Right renal cortex interstitium (tissue), 3 donors: ENCODE measurements at regions not wholly inside any gene's neighbourhood (a gene's known extent, or its start where the extent isn't known, plus 50 kb on each side); places are given as distances from the start of the nearest gene placed in this dataset.
"Not testable (repeated sequence)": the region's sequence is repeated elsewhere in the genome, so short reads cannot be mapped to it uniquely, and the experiment has no call there.

Source experiments
- DNase-seq, 3 donors: peaks; one replicate each; pipeline ENCODE4 v3.0.0-alpha.2; 2013; ENCODE audit warnings: low read depth in 3 of 3, low spot score in 2 of 3

DNA sequence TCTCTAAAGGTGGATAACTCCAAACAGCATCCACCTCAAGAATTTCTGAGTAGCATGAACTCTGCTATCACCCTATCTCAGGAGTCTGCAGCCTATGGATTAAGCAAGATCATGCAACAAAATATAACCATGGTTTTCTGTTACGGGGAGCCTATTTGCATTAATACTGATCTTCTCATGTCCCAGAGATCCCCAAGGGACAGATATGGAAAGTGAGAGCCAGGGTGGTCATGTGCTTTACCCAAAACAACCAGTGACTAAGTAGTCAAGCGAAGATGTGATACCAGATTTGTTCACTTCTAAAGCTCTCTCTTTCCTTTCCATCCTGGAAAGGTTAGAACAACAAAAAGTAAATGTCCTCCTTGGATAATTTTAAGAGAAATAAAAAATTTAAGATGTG, 125.1 kb downstream of the PRRX1 start:
- no peak for DNase-seq

DNA sequence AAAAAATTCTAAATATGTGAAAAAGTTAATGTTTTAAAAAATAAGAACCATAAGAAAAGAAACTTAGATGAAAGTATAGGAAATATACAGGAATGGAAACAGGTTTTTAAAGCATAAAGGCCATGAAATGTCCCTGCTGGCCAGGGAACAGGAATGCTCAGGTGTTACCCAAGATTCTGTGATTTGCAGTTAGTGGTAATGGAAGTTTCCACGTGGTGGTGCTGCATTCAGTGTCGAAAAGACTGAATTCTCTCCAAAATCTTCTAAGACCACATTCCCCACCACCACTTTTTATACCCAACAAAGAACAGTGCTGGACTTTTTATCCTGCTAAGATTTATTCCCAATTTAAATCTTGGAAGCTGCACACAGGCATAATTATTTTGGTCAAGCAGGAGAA, 126.2 kb downstream of the PRRX1 start:
- no peak for DNase-seq

DNA sequence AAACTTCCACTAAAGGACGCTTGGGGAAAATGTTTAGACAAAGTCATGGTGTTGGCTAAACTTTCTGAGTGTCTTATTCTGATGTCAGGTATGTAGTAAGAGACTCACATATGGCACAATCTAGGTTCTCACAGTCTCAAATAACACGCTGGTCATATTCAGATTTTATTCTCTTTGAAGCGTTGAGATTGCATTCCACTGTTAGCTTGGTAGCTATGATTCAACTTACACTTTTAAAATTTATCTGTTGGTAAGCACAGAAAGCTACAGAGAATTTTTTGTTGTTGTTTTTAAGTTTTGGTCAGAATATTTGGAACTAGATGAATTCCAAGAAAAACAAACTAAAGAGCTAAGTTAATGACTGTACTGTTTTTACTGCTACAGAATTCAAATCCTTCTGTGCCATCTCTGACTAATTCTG, 126.7 kb downstream of the PRRX1 start:
- DNase-seq = no peak

DNA sequence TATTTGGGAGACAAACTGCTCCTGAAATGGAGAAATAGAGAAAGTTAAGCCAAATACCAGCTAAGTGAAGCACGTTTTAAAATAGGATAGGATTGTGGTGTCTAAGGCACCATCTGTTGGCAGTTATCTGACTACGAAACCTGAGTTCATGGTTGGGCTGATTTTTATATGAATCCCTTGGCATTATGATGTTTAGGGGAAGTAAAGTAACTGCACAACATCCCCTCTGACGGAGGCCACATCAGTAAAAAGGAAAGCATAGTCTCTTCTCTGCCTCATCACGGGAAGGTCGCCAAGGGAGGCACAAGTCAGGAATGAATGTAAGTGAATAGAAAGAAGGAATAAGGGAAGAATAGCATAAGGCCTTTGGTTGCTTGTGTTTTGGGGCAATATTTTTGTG, 128.0 kb downstream of the PRRX1 start:
- no peak for DNase-seq

DNA sequence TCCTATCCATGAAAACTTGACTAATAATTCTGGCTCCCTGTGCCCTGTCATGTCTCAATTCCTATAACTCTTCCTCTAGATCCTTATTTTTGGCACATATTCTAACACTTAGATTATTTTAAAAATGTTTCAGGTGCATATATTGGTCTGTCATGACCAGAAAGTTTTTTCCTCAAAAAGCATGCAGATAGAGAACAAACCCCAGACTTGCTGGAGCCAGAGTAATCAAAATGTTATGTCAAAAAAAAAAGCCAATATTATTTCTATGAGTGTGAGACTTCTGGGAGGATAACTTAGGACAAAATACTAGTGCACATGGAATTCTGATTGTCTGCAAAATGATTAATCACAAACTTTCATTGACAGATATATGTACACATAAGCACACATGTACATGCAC, 135.1 kb upstream of the MROH9 start:
- DNase-seq = no peak

DNA sequence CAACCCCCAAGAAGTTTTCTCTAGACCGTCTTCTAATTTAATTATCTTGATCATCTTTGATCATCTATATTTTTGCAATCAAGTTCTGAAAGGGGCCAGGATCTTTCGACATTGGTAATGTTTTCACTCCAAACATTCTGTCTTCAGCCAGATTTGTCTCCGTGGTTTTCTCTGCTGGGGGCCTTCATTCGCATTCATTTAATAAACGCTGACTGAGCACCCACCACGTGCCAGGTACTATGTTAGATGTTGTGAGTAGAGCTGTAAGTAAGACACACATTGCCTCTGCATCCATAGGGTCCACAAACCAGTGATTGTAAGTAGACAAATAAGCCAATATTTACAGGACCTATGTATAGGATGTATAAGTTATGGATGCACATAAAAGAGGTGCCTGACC, 134.5 kb upstream of the MROH9 start:
- DNase-seq = no peak

DNA sequence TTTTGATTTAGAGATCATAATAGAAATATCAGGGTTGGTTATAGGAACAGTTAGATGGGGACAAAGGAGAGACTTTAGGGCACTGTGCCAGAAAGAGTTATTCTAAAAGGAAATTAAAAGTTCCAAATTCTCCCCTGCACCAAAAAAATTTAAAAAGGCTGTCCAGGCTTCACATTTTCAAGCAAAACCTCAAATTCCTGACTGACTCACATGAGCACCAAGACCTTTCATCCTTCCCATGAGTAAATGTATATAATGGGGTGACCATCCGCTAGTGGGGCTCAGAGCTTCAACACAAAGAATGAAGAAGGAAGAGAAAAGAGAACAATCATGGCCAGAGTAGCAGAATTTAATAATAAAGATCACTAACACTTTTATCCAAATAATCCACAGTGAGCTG, 131.6 kb upstream of the MROH9 start:
- DNase-seq = no peak

DNA sequence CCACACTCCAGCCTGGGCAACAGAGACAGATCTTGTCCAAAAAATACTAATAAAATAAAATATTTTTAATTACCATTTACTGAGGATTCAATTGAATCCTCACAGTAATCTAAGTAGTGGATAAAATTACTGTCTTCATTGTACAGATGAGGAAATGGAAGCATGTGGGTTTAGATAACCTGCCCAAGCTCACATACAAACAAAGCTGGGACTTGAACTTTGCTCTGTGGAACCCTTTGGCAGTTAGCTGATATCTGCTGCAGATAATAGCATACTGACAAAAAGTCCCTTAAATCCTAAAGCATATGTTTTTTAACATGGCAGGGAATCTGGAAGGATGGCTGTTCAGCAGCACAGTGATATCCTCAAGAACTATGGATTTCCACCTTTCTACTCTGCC, 130.9 kb upstream of the MROH9 start:
- no peak for DNase-seq

DNA sequence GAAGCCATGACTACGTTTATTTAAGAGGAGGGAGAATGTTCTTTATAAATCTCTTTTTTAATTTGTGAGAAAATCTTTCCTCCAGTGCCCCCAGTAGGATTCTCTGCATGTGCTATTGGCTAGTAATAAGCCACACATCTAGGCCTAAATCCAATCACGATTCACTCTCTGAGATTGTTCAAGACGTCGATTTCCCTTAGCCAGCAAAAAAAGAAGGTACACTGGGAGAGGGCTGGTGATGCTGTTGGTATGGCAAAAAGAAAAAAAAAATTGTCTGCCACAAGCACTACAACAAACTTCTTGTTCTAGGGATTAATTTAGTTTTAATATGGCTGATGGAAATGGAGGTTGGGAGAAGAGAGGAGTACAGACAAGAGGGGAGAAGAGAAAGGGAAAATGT, 130.5 kb upstream of the MROH9 start:
- no peak for DNase-seq

DNA sequence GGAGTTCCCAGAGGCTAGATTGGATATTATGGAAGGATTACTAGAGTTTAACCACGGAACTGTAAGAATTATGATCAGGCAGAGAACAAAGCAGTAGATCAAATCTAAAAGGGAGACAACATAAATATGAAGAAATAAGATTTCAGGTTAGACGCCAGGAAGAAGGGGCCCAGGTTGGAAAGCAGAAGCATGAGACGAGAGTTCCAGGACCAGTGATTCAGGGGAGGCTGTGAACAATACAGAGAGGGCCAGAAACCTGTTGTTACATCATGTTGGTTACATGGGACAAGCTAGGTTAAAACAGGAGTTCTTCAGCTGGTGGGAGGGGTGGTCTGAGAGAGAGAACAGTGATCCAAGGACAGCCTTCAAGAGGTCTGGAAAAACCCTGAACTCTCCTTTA, 128.4 kb upstream of the MROH9 start:
- no peak for DNase-seq

DNA sequence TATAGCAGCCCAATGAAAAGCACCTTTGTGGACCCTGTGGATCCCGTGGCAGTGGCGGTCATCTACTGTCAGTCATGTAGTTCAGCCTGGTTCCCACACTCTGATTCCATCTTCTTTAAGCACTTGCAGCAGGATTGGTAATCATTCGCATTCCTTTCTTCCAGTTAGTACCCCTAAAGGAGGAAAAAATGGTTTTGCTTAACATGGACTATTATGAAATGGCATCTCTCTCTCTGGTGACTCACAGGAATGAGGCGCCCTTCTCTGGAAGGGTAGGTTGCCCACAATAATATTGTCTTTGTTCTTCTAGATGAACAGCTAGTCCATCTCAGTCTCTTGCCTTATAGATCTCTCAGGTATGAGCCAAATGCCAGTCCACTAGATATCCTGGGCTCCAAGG, 127.9 kb upstream of the MROH9 start:
- no peak for DNase-seq

DNA sequence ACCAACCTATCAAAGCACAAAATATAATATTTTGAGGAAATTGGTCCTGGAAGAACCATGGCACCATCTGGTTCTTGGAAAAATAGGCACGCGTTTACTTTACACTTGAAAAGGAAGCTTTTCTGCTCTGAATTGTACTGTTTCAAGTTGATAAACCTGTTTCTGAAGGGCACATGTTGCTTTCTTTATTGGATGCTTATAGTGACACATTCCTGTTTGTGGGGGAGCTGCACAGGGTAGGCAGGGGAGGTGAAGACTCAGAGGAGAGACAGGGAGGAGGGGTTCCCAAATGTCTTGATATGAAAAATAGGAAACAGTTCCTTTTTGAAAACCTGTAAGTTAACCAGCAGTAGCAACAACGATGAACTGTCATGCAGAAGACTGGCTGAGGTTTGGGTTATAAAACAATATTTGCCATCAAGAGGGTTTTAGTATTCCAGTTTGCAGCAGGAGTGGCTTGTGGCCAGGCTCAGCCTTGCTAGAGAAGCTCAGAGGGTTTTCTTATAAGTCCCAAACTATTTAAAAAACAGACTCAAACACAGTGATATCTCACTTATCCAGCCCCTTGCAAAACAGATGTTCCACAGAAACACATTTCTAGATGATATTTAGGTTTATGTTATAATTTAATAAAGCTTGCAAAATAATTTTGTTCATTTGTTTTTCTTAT, 127.0 kb upstream of the MROH9 start:
- DNase-seq = no peak

DNA sequence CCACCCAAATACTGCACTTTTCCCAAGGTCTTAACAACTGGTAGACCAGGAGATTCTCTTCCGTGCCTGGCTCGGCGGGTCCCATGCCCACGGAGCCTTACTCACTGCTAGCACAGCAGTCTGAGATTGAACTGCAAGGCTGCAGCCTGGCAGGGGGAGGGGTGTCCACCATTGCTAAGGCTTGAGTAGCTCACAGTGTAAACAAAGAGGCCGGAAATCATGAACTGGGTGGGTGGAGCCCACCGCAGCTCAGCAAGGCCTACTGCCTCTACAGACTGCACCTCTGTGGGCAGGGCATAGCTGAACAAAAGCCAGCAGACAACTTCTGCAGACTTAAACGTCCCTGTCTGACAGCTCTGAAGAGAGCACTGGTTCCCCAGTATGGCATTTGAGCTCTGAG, 124.3 kb upstream of the MROH9 start:
- not testable (repeated sequence) for DNase-seq

DNA sequence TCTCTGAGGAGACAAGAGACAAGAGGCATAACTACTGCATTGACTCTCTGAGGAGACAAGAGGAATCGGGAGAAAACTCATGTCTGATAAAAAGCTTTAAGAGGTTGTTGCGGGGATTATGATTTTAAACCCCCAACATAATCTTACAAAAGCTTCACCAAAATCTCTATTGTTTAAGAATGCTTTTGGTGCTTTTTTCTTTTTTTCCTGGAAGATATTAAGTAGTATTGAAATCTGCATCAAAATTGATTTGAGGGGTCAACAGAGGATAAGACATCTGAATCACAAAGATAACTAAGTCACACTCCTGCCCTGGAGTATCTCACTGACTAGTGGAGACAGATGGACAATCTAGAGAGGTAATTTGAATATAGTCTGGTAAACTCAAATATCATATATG, 115.6 kb upstream of the MROH9 start:
- no peak for DNase-seq

DNA sequence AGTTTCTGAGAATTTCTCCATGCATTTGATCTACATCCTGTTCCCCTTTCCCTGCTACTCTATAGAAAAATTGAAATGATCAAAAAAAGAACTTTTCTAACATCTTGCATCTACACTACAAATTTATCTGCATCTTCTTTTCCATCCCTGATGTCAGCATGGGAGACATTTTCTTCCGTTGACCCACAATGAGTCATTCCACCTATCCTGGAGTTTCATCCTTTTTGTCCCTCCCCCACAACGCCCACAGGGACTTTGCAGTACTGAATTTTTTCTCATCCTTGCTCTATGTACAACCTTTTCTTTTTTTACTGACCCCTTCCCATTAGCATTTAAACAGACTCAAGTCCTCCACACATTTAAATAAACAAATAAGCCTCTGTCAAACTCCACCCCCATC, 112.2 kb upstream of the MROH9 start:
- DNase-seq = no peak

DNA sequence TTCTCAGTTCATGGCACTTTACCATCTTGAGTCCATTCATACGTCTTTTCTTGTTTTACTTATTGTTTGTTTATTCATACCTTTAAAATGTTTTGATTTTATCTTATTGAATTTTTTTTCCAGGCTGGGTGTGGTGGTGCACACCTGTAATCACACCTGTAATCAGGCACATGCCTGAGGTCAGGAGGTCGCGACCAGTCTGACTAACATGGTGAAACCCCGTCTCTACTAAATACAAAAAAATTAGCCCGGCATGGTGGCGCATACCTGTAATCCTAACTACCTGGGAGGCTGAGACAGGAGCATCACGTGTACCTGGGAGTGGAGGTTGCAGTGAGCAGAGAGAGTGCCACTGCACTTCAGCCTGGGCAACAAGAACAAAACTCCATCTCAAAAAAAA, 104.1 kb upstream of the MROH9 start:
- DNase-seq = no peak

DNA sequence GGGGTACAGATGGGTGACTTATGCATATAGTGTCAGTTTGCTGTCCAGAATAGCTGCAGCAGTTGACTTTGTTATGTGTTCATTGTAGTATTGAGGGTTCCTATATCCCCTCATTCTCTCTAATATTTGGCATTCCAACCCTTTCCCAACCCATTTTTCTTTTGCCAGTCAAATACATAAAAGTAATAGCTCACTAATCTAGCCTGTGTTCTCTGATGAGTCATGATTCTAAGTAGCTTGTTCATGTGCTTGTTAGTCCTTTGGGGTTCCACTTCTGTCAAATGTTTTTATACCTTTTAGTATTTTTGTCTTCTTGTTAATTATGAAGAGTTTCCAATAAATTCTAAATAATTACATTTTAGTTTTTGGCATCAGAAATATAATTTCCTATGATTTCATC, 99.2 kb upstream of the MROH9 start:
- DNase-seq = no peak

DNA sequence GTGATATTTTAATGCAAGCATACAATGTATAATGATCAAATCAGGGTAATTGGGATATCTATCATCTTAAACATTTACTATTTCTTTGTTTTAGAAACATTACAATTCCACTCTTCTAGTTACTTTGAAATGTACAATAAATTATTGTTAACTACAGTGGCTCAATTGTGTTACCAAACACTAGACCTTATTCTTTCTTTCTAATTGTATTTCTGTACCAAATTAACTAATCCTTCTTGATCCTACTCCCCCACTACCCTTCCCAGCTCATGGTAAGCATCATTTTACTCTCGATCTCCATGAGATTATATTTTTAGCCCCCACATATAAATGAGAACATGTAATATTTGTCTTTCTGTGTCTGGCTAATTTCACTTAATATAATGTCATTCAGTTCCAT, 95.0 kb upstream of the MROH9 start:
- DNase-seq = no peak

DNA sequence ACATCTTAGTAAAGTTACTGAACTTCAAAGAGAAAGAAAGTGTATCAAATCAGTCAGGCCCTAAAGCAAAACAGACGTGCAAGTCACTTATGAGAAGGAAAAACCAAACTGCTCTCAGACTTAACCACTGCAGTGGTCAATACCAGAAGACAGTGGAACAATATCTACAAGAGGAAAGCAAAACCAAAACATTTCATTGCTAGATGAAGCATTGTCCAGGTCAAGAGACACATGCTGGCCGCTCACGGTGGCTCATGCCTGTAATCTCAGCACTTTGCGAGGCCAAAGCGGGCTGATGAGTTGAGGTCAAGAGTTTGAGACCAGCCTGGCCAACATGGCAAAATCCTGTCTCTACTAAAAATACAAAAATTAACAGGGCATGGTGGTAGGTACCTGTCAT, 82.0 kb upstream of the MROH9 start:
- no peak for DNase-seq

DNA sequence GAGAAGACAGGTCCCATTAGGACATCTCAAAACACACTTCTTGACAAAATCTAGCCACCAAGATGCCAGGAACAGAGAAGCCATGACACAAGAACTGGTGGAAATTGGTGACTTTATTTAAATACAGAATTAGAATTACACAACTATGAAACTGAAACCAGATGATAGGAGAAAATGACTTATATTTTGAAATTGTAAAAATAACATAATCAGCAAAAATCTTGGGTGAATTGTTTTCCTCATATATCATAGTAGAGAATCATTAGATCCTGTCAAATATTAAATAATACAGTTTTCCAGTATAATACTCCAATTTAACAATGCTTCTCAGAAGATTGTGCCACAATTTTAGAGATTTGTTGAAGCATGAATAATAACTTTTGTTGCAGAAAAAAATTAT, 81.5 kb upstream of the MROH9 start:
- no peak for DNase-seq

DNA sequence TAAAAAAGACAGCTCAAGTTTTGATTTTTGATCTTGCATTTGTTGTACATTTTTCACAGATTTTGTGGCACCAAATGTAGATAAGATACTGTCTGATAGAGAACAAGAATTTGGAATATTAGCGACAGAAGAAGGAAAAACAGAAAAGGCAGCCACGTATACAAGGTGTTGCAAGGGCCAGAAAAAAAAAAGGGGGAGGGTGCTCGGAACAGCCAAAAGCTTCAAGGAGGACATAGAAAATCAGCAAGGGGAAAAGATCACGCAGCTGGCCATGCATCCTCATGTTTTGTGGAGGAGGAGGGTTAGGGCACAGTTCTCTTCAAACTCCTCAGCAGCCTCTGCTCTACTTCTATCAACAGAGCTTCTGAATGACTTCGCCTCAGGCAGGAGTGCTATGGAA, 80.7 kb upstream of the MROH9 start:
- no peak for DNase-seq

DNA sequence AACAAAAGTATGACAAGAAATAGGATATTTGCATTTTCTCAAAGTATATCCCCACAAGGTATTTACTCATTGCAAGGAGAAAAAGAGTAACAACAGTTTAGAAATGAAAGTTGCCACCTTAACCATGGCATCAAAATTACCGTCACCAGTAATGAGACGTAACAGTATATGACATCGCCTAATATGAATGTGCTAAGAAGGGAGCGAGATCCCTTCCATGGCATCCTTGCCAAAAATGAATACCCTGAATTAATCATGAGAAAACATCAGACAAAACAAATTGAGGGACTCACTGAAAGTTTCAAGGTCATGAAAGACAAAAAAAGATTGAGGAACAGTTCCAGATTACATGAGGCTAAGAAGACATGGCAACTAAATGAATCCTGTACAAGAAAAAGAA, 78.9 kb upstream of the MROH9 start:
- no peak for DNase-seq

DNA sequence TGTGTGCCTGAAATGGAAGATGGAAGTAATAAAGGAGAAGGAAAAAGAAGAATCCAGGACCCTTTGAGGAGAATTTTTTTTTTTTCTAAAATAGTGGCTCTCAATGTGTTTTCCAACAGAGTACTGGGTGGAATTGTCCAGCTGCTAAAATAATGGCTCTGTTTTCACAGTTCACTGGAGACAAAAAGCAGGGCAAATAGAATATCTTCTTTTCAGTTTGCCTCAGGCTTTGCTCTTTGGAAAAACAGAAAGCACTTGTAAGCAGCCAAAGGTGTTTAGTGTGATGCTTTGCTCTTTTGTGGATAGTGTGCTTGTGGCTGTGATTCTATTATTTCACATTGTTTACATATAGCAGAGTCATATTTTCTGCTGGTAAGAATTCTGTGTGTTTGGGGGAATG, 77.4 kb upstream of the MROH9 start:
- DNase-seq = no peak

DNA sequence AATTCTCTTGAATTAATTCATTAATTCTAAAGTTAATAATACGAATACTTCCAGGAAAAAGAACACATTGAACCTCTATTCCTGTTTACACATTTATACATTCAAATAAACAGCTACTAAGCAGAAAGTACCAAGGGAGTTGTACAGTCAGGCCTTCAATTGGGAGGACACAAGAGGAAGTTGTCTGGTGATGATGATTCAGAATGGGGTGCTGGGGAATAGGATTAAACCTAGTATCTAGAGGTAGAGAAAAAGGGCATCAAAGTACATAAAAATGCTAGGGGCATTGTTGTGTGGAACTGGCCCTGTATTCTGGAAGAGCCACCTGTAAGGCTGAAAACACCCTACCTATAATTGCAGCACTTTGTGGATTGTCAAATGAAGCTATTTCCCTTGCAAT, 71.7 kb upstream of the MROH9 start:
- no peak for DNase-seq
